HG02870 (cell line): ENCODE measurements at regions not wholly inside any gene's neighbourhood (a gene's known extent, or its start where the extent isn't known, plus 50 kb on each side); places are given as distances from the start of the nearest gene placed in this dataset.
"Not testable (repeated sequence)": the region's sequence is repeated elsewhere in the genome, so short reads cannot be mapped to it uniquely, and the experiment has no call there.

Source experiments
- ATAC-seq: cut with Tn5 transposase; IDR thresholded peaks from one replicate; pipeline ENCODE4 v1.9.1; 2021; ENCODE audit warnings: mild to moderate bottlenecking, moderate library complexity; ENCODE audit not compliant: unreplicated experiment

GRCh38 chr17:30713805-30714204, 110.7 kb downstream of the CRLF3 start:
- not testable (repeated sequence) for ATAC-seq

GRCh38 chr17:30712859-30713258, 111.6 kb downstream of the CRLF3 start:
- not testable (repeated sequence) for ATAC-seq

- not testable (repeated sequence) for ATAC-seq
Observed at GRCh38 chr17:30711626-30712507, 112.6 kb downstream of the CRLF3 start.

GRCh38 chr17:30711176-30711575, 113.3 kb downstream of the CRLF3 start:
- not testable (repeated sequence) for ATAC-seq

DNA sequence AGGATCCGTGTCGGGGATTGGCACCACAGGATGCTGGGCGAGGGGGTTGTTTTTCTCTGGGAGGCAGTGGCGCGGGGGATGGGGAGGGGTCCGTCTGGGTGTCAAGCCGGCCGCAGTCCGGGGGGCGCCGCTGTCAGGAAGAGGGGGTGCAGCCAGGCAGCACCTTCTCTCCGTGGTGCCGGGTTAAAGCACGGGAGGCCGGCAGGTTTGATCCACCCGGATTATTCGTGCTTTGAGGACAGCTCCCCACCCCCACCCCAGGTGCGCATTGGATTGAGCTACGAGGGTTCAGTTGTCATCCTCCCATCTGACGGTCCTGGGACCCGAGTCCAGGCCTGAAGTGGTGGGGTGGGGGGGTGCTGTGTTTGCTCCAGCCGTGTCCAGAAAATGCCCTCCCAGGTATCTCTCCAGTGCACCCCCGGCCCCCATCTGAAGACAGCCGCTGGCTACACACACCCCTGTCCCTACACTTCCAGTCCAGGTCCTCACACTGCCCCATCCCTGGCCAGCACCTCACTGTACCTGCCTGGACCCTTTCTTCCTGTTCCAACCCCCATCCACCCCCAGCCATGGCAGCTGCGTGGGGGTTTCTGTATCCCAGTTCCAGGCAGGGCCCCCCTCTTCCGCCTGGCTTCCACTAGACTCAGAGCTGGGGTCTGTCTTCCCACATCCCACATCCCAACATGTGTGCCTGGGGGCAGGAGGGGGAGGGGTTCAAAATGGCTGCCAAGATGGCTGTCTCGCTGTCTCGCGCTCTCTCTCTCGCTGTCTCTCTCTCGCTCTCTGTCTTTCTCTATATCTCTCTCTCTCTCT, 114.0 kb downstream of the CRLF3 start:
- not testable (repeated sequence) for ATAC-seq

GRCh38 chr17:30709561-30710275, 114.8 kb downstream of the CRLF3 start:
- not testable (repeated sequence) for ATAC-seq

- not testable (repeated sequence) for ATAC-seq
Observed at GRCh38 chr17:30709096-30709495, 115.4 kb downstream of the CRLF3 start.

GRCh38 chr17:30708241-30709078, 116.0 kb downstream of the CRLF3 start:
- peak; percentile 40 for ATAC-seq

GRCh38 chr17:30707724-30708240, 116.7 kb downstream of the CRLF3 start:
- ATAC-seq = not testable (repeated sequence)

DNA sequence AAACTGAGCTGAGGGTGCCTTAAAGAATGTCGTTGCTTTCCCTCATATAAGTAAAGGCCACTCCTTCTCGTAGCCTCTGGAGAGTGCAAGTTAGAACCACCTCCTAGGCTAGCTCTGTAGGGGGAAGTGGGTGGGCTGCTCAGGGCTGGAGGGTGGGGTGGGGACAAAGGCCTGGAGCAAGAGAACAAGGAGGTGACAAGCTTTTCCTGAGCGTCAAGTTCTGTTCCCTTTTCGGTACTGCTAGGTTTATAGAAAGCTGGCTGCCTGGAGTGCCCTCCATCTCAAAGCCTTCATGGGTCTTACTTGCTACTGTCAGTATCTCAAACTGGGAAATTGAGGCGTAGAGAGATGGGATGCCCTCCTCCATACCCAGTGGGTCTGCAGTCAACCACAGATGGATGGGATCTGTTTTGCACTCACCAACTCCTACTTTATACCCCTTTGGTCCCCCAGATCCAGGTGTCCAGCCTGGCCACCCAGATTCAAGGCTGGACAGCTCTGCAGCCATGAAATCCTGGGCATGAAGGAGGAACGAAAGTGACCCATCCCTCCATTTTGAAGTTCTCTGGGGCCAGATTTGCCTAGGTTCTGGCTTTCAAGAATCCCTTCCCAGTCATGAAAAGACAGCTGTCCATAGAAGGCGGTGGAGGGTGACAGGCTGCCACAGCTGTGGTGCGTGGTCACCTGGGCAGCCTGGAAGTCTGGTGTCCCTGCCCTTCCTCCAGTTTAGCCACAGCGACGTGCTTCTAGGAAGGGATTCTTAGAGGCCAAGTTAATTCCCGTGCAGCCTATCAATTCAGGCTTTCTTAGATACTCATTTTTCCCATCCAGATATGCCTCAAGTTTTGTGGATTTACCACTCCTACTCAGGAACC, 117.8 kb downstream of the CRLF3 start:
- ATAC-seq = not testable (repeated sequence)

DNA sequence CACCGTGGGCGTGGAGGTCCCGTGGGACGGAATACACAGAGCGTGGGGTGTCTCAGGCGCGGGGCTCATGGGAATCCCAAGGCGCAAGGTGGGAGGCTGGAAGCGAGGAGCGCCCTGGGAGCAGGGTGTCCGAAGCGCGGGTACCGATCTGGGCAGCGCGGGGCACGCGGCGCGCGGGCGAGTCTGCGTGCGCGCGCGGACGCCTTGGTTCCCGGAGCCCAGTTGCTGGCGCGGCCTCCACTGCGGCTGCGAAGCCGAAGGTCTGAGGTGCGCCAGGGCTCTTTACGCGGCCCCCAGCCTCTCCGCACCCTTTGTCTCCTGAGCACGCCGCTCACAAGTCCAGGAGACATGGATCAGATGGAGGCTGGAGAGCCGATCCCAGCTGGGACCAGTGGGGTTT, 118.5 kb downstream of the CRLF3 start:
- not testable (repeated sequence) for ATAC-seq

- ATAC-seq = no peak
Observed at GRCh38 chr17:30701498-30701989, 122.9 kb downstream of the CRLF3 start.

DNA sequence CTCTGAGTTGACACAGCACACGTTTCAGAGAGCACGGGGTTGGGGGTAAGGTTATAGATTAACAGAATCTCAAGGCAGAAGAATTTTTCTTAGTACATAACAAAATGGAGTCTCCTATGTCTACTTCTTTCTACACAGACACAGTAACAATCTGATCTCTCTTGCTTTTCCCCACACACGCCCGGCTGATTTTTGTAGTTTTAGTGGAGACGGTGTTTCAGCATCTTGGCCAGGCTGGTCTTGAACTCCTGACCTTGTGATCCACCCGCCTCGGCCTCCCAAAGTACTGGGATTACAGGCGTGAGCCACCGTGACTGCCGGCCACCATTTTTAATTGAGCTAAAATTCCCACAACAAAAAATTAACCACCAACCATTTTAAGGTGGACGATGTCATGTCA, 123.7 kb downstream of the CRLF3 start:
- ATAC-seq = not testable (repeated sequence)

GRCh38 chr17:30697619-30698460, 126.7 kb downstream of the CRLF3 start:
- ATAC-seq = not testable (repeated sequence)

GRCh38 chr17:30696234-30696633, 128.3 kb downstream of the CRLF3 start:
- no peak for ATAC-seq

GRCh38 chr17:30695265-30695811, 129.2 kb downstream of the CRLF3 start:
- not testable (repeated sequence) for ATAC-seq

DNA sequence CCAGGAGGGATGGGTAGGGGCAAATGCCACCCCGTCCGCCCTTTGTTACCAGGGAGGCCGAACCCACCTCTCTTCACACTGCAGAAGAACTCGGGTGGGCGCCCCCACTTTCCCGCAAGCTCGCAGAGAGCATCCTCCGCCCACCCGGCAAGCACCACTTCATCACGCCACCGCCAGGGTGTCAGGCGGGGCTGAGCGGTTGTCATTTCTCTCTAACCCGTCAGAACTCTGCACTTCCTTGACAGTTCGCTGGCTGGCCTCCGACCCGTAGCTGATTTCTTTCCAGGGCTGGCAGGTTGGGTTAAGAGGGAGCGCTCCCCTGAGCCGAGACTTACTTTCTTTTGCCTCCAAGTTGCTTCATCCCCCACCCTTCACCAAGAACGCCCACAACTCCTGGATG, 130.7 kb downstream of the CRLF3 start:
- ATAC-seq = not testable (repeated sequence)
